Activated naive CD4-positive, alpha-beta T cell treated with Interleukin-2 at 50 U/mL for 16 hours (primary cell): ENCODE measurements at regions not wholly inside any gene's neighbourhood (a gene's known extent, or its start where the extent isn't known, plus 50 kb on each side); places are given as distances from the start of the nearest gene placed in this dataset.

ENCODE experiments used
- DNase-seq: peaks from one replicate; pipeline ENCODE4 v3.0.0-alpha.2; 2020

- no peak for DNase-seq
These were observed 299.3 kb upstream of the GYPC start for GRCh38 chr2:126356631-126357030.

- DNase-seq = no peak
These were observed 297.8 kb upstream of the GYPC start for GRCh38 chr2:126358122-126358521.

- no peak for DNase-seq
These were observed 296.5 kb upstream of the GYPC start for GRCh38 chr2:126359494-126359893.

- no peak for DNase-seq
These were observed 288.6 kb upstream of the GYPC start for GRCh38 chr2:126367361-126367760.

- DNase-seq = no peak
These were observed 287.2 kb upstream of the GYPC start for GRCh38 chr2:126368758-126369157.

- DNase-seq = no peak
These were observed 285.8 kb upstream of the GYPC start for GRCh38 chr2:126370201-126370600.

GRCh38 chr2:126372406-126372805, 283.6 kb upstream of the GYPC start:
- no peak for DNase-seq

GRCh38 chr2:126378176-126378575, 277.8 kb upstream of the GYPC start:
- no peak for DNase-seq

- DNase-seq = no peak
These were observed 274.9 kb upstream of the GYPC start for GRCh38 chr2:126381091-126381490.

- no peak for DNase-seq
These were observed 273.0 kb upstream of the GYPC start for GRCh38 chr2:126382998-126383397.

GRCh38 chr2:126383800-126384199, 272.2 kb upstream of the GYPC start:
- no peak for DNase-seq

GRCh38 chr2:126385441-126385840, 270.5 kb upstream of the GYPC start:
- DNase-seq = no peak

GRCh38 chr2:126385983-126386382, 270.0 kb upstream of the GYPC start:
- no peak for DNase-seq

- DNase-seq = no peak
These were observed 266.5 kb upstream of the GYPC start for GRCh38 chr2:126389446-126389845.

- no peak for DNase-seq
These were observed 263.1 kb upstream of the GYPC start for GRCh38 chr2:126392889-126393288.

- DNase-seq = peak; percentile 3
These were observed 257.0 kb upstream of the GYPC start for GRCh38 chr2:126399001-126399400.

- no peak for DNase-seq
These were observed 252.8 kb upstream of the GYPC start for GRCh38 chr2:126403039-126403628.

- no peak for DNase-seq
These were observed 249.7 kb upstream of the GYPC start for GRCh38 chr2:126406267-126406666.

- DNase-seq = no peak
These were observed 247.3 kb upstream of the GYPC start for GRCh38 chr2:126408671-126409070.

GRCh38 chr2:126409850-126410249, 246.1 kb upstream of the GYPC start:
- DNase-seq = no peak

- no peak for DNase-seq
These were observed 242.9 kb upstream of the GYPC start for GRCh38 chr2:126413079-126413478.

GRCh38 chr2:126419403-126419802, 236.6 kb upstream of the GYPC start:
- DNase-seq = no peak

GRCh38 chr2:126425943-126426342, 230.0 kb upstream of the GYPC start:
- no peak for DNase-seq

- no peak for DNase-seq
These were observed 226.9 kb upstream of the GYPC start for GRCh38 chr2:126429103-126429502.

GRCh38 chr2:126431136-126431535, 224.8 kb upstream of the GYPC start:
- no peak for DNase-seq

GRCh38 chr2:126436411-126436810, 219.5 kb upstream of the GYPC start:
- no peak for DNase-seq
